Stimulated activated CD4-positive, alpha-beta T cell treated with anti-CD3 and anti-CD28 coated beads, Interleukin-12 subunit alpha, Interleukin-12 subunit beta, amount 100 ng/mL, for 4 hours (primary cell): ENCODE measurements at regions not wholly inside any gene's neighbourhood (a gene's known extent, or its start where the extent isn't known, plus 50 kb on each side); places are given as distances from the start of the nearest gene placed in this dataset.

Experiments
- DNase-seq: peaks from one replicate; pipeline ENCODE4 v3.0.0-alpha.2; 2020

DNA sequence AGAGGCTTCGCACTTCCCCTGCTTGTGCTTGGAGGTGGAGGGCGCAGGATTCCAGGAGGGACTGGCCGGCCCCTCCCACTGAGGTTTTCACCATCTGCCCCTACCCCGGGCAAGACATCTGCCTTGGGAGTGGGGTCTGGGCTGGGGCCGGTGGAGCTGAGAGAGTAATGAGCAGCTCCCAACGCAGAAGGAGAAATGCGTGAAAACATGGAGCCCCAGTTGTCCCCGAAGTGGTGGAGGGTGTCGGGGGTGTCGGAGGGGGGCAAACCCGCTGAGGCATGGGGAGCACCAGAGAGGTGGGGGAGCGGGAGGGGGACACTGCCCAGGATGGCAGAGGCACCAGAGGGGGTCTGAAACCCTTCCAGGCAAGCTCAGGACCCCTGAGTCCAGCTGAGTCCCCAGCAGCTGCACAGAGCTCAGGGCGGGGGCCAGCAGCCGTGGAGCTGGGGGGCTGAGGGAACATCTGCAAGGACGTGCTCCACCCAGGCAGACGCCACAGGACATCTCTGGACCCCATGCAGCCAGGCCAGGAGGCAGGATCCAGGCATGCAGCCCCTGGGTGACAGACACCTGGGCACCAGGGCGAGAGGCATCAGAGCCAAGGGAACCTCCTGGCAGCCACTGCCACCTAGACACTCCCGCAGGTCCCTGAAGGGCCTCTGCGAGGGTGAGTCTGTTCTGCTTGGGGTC, 110.6 kb downstream of the SIK1 start:
- DNase-seq, result no peak

DNA sequence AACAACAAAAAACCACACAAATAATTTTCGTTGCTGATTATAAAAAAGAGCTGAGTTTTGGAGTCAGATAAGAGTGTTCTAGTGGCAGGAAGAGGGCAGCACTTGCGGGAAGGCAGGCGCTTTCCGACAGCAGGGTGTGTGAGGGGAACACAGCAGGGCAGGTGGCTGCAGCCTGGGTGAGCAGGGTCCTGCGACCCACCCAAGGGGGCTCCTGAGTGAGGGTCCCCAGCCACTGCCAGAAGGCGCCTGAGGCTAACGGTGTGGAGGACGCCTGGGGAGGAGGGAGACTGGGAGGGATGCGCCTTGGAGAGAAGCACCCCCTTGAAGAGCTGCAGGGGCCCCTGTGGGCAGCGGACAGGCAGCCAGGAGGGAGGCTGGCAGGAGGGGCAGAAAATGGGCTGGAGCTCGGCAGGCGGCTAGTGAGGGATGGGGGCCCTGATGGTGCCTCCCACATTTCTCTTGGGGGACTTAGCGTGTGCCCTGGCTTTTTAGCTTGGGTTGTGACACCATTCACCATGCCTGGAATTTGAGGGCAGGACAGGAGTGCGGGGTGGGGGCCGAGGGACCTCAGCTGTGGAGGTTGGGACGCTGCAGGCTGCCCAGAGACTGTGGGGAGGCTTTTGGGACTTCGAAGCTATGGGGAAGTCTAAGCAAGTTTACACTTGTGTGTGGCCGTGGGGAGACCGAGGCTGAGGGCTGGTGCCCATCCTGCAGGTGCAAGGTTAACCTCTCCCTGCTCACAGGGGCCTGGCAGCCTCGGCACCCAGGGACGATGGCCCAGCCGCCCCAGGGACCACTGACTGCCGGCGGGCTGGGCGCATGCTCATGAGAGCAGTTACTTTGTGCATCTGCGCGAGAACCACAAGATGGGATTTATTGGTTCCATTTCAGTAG, 111.4 kb downstream of the SIK1 start:
- no peak for DNase-seq

DNA sequence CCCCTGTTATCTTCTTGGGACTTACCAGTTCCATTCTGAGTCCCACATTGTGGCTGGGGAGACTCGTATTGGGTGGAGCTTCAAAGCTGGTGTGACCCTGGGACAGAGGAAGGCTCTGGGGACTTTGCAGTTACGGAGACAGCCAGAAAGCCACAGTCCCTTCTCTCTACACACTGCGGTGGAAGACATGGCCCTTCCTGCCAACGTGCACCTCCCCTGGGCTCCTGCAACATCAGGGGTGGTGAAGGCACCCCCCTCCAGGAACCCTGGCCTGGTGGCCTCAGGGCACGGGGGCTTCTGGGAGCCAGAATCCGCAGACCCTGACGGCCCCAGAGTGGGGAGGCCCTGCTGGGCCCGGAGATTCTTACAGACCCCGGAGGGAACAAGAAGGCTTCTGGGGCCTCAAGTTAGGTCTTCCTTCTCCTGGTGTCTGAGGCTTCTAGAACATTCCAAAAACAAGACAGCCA, 113.0 kb downstream of the SIK1 start:
- no peak for DNase-seq

DNA sequence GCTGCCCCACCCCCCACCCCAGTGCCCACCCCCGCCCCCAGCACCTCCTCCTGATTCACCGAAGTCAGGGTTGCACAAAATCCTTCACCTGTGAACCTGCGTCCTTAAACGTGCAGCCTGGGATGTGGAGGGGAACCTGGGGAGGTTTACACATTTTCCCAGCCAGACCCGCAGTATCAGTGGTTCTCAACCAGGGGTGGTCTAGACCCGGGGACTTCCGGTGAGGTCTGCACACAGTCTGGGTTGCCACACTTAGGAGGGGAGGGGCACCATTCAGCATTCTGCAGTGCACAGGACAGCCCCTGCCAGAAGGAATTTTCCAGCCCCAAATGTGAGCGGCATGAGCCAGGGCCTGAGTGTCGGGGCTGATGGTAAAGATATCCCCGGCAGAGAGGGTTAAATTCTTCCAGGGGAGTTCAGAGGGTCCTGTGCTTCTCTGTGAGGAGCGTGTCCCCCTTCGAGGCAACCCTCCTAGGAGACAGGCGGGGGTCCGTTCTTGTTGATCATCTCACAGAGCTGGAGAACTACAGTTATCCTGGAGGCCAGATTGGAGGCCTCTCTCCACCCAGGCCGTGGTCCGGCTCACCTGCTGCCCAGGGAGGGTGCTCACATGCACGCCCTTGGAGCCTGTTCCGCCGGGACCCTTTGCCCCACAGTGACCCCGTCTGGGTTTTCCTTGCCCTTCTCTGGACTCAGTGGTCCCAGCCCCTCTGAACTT, 113.6 kb downstream of the SIK1 start:
- no peak for DNase-seq

DNA sequence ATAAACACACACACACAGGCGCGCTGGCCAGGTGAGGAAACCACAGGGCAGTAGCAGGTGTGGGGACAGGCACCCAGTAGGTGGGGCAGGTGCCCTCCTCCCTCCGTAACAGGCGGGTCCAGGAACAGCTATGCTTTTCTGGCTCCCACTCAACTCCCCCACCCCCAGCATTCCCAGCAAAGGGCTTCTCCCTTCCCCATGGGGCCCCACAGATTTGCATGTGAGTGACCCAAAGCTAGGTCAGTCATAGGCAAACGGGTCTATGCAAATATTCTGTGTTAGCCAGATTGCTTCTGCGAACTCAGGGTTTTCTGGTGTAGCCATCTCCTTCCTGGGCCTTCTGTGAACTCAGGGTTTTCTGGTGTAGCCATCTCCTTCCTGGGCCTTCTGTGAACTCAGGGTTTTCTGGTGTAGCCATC, 114.2 kb downstream of the SIK1 start:
- DNase-seq, result no peak

DNA sequence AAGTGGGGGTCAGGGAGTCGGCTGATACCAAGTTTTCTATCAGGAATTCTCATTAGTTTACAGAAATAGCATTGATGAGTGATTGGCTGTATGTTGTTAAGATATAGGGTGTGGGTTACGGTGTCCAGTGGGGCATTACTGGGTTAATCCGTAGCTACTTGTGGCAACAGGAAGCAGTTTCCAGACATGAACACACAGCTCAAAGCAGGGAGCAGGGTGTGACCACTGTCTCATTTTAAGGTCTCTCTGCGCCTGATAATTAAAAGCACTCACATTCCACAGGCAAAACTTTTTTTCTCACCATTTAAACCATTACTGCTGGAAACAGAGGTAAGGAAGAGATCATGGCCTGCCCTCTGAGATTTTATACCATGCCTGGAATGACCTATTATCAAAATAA, 114.9 kb downstream of the SIK1 start:
- DNase-seq, result no peak

DNA sequence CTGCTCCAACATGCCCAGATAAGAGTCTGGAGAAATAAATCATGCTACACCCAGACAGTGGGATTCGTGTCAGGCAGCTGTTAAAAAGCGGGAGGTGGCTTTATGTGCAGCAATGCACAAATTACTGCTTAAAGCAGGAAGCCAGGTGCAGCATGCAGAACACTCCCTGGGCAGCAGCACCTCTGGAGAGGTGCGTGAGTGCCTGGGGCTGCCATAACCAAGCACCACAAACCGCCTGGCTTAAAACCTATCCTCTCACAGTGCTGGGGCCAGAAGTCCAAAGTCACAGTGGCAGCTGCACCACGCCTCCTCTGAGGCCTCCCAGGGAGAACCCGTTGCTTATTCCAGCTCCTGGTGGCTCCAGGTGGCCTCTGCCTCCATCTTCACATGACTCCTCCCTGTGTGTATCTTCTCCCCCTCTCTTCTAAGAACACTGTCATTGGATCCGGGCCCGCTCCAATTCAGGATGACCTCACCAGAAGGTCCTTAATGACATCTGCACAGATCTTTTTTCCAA, 115.6 kb downstream of the SIK1 start:
- DNase-seq, result no peak

DNA sequence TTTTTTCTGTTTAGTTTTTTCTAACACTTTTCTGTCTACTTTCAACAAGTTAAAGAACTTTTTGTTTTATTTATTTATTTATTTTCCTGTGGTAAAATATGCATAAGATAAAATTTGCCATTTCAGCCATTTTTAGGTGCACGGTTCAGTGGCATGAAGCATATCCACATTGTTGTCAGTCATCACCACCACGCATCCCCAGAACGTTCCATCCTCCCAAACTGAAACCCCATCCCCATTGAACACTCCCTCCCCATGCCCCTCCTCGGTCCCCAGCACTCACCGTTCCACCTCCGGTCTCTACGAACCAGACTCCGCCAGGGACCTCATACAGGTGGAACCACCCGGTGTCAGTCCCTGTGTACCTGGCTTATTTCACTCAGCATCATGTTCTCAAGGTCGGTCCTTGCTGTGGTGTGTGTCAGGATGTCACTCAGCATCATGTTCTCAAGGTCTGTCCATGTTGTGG, 118.1 kb downstream of the SIK1 start:
- DNase-seq, result no peak

DNA sequence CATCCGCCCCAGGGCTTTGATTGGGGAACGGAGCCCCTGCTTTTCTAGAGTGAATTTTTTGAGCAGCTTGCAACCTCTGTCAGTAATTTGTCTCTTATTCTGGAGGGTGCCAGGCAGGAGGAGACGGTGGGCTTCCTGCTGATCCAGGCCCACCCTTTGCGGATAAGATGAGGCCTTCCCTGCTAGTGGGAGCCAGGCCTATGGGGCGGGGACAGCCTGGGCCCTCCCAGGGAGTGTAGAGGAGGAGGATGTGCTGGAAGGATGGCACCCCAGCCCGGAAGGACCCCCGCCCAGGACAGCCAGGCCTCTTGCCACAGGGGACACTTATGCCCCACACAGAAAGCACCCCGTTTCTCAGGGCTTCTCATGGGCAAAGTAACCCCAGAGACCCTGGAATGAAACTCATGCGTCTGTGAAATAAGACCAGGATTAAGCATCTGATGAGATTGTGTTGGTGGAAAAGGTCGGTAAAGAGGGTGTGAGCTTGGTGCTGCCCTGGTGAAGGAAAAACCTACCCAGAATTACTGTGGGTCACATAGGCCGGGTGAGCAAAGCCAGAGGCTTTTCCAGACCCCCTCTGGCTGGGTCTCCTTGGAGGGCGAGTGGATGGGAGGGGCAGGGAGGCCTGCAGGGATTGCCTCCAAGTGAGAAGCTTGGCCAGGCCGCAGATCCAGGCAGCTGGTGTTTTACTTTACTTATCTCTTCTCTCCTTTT, 118.7 kb downstream of the SIK1 start:
- DNase-seq, result no peak

DNA sequence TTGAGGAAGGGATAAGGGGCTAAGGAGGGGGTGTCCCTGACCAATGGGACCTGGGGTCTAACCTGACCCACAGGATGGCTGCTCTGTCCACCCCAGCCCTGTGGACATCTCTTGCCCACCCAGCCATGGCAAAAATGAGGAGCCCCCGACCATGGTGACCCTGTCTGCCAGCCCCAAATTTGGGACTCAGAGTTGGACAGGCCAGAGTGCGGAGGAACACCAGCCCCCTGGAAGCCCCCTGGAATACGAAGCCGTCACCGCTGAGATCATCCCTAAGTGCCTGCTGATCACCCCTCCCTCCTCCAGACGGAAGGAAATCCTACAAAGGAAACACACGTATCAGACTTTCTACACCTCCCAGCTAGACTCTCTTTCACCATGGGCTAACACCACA, 119.3 kb downstream of the SIK1 start:
- DNase-seq, result no peak

DNA sequence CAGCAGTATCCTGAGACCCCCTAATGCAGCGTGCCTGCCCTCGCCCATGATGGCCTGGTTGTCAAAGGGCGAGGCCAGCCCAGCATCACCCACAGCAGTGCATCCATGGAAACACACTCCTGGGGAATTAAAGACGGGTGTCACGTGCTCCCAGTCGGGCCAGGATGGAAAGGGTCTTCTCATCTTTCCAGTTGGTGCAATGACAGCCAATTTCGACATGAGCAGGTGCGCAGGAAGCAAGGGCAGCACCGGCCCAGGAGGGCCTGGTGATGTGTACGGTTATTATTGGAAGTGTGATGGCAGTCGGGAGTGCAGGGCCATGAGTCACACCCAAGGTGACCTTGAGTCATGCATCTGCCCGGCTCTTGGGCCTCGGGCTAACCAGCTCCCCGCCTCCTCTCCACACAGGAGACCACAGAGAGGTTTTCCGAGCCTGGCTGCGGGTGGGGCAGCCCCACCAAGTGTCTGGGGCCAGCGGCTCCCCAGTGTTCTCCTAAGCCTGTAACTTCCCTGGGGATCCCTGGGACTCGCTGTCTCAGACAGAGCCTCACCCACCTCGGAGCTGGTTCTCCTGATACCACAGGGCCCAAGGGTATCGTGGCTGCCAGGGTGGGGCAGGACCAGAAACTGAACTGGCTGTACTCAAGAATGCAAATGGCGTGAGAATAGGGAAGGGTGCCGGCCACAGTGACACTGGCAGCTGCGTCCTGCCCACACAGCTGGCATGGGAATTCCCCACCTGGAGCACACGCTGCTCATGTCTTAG, 119.8 kb downstream of the SIK1 start:
- no peak for DNase-seq

DNA sequence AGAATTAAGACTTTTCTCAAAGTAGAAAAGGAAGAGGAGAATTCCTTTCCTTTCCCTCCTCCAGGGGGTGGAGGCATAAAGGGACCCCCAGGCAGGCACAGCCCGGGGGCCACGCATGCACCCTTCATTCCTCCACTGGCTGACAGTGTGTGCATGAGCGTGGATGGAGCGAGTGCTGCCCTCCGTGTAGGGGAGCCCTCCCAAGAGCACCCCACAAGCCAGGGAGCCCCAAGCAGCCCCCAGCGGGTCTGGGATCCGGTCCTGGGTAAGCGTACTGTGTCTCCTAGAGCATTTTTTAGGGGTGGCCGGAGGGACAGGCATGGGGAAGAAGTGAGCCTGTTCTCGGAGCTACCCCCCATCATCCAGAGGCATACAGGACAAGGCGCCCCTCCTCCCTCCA, 120.5 kb downstream of the SIK1 start:
- DNase-seq, result no peak

DNA sequence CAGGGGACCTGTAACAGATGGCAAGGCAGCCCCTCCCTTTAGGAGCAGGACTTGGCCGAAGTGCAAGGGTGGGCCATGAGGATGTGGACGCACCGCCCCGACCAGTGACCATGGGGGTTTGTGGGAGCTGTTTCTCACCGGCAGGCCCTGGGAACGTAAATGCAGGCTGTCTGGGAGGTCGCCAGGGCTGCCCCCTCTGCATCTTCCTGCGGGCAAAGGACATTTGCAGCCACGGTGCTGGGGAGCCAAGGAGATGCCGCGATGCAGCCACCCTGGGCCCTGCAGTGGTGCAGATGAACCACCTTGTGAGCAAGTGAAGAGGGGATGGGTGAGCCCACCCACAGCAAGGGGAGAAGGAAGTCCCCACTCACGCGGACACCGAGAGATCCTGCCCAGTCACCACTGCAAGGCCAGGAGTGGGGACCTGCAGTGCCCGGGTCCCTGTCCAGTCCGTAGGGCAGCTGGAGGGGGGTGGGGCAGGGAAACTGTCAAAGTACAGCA, 121.1 kb downstream of the SIK1 start:
- DNase-seq, result no peak

DNA sequence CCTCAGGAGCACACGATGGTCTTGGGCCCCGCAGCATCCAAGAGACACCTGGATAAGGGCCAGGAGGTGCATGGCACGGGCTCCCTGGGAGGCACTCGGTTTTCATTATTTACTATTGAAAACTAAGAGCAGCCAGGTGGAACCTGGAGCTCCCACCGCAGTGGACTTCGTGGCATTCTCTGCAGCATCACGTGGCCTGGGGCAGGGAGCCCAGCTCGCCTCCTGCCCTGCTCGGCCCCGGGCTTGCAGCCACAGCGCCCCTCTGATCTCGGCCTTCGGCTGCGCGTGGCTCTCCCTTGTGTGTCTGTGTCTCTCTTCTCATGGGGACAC, 121.6 kb downstream of the SIK1 start:
- DNase-seq, result no peak

DNA sequence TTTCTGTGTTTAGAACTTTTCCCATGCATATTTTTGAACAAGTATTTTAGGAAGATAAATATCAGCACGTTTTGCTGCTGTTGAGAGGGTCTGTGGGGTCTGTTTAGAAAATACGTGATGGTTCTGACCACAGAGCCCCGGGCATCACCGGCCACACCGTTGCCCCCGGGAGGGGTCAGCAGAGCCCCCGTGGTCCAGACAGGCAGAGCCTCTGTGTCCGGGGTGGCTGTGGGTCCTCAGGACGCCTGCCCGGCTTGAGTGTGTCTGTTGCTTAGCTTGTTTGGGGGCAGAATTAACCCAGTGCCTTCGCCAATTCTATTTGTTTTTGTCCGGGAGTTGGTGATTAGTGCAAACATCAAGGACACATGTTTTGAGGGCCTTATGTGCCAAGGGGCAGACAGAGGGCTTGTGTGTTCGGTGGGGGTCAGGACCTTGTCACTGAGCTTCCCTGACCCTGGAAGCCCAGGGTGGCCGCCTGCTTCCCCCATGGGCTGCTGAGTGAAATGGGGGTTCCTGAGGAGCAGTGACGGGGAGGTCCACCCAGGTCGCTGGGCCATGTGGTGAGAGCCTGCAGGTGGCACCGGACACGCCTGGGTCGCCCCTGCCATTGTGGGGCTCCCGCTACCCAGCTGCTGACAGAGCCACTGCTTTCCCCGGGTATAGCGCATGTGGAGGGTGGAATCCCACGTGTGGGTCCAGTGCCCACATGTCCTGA, 122.2 kb downstream of the SIK1 start:
- no peak for DNase-seq

DNA sequence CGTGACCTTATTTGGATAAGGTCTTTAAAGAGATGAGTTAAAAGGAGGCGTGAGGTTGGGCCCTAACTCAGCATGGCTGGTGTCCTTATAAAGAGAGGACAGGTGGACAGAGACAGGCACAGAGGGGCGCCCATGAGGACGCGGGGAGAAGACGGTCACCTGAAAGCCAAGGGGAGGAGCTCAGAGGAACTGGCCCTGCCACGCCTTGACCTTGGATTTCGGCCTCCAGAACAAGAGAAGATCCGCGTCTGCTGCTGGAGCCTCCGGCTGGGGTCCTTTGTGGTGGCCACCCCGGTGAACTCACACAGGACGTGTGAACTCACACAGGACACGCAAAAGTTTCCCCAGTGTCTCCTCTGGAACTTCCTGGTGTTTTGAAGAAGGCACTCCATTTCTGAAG, 122.7 kb downstream of the SIK1 start:
- DNase-seq, result no peak

DNA sequence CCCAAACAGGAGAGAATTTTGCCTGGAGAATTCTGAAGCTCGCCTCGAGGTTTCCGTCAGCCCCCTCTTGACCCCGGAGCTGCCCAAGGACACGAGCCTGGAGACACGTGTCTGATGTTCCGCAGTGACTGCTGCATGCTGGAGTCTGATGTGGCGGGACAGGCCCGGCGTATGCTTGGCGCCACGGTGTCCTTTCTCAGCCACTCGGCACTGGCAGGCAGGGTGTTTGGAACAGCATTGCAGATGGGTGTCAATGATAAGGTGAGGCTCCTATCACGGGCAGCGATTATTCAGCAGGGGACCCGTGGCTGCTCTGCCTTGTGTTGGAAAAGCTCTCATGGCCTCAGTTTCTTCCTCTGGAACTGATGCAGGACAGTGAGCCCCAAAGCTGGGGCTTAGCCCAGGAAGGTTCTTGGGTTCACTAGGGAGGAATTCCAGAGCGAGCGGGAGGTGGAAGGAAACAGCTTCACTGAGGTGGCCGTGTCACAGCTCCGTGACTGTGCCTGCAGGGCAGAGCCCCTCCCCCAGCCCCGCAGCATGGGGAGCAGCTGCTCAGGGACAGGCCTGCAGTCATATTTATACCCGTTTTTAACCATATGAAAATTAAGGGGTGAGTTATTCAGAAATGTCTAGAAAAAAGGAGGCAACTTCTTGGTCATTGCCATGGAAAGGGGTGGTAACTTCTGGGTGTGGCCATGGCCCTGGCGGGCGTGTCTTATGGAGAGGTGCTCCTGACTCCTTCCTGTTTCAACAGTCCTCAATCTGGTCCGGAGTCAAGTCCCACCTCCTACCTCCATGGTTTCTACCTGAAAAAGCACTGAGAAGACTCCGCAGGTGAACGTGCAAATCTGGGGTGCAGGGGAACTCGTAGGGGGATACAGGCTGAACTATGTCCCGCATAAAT, 123.4 kb downstream of the SIK1 start:
- no peak for DNase-seq

DNA sequence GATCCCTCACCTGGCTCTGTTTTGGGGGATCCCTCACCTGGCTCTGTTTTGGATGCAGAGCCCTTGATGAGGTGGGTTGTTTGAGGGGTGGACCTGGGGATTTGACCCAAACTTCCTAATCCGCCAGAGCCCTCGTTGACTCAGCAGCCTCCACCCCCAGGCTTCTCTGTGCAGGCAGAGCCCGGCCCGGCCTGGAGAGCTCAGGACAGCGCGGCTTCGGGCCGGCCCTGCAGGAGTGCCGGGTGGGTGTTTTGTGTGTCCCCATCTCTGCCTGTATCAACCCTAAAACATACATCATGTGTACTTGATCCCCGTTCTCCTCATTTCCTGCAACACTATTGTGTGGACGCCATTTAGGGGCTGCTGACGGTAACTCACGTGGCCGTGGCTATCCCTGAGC, 124.2 kb downstream of the SIK1 start:
- no peak for DNase-seq

DNA sequence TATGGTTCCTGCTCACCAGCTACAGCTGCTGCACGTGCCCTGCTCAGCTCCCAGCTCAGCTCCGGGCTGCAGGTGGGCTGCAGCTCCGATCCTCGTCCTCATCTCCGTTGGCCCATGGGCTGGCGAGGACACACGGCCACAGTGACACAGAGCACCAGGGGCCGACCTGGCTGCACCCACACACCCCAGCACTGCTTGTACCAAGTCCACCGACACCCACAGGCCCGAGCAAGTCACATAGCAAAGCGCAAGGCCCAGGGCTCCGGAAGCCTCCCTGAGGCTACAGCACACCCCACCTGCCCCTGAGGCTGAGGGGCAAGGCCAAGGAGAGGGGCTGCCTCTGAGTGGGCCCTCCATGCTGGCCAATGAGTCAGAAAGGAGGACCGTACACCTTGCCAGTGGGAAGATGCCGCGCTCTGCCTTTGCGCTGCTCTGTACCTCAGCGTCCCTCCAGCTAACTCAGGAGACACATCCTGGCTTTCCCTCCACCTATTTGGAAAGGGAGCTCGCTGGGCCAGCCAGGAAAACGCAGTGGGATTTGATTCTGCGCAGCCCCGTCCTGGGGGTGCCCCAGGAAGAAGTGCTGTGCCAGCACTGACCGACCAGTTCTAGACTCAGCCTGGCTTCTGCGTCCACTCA, 124.8 kb downstream of the SIK1 start:
- no peak for DNase-seq
